Keratinocyte (primary cell): ENCODE measurements at regions not wholly inside any gene's neighbourhood (a gene's known extent, or its start where the extent isn't known, plus 50 kb on each side); places are given as distances from the start of the nearest gene placed in this dataset.

Source experiments
- CTCF ChIP-seq, 3 experiments: IDR thresholded peaks in 1 of 3; conservative IDR thresholded peaks in 1 of 3; optimal IDR thresholded peaks in 1 of 3; 2 replicates in 2 of 3; 3 replicates in 1 of 3; pipeline versions ENCODE3 to v1.5.1; 2011; ENCODE audit warnings: low read length in 3 of 3, mild to moderate bottlenecking in 3 of 3, moderate library complexity in 2 of 3, control low read depth in 1 of 3, inconsistent platforms in 1 of 3; ENCODE audit not compliant: insufficient read depth in 2 of 3; ENCODE audit errors: extremely low read depth in 1 of 3
- EZH2 ChIP-seq: IDR thresholded peaks from one replicate; pipeline ENCODE4 v1.6.1; 2012; ENCODE audit warnings: inconsistent platforms, mild to moderate bottlenecking, low read length, moderate library complexity

GRCh38 chr1:177609953-177610352 is 359.9 kb downstream of the SEC16B start:
- no peak for TF ChIP-seq CTCF (optimal IDR thresholded peaks at IDR 0.05 in 1 of 3, IDR thresholded peaks at IDR 0.05 in 1 of 3, conservative IDR thresholded peaks at IDR 0.05 in 1 of 3; ENCODE audit: extremely low read depth in 1 of 3, insufficient read depth in 2 of 3, low read length in 3 of 3)
- no peak for TF ChIP-seq EZH2
